Stimulated activated CD4-positive, alpha-beta T cell treated with anti-CD3 and anti-CD28 coated beads, Interleukin-12 subunit alpha, Interleukin-12 subunit beta, amount 100 ng/mL, for 4 hours (primary cell): ENCODE measurements at regions not wholly inside any gene's neighbourhood (a gene's known extent, or its start where the extent isn't known, plus 50 kb on each side); places are given as distances from the start of the nearest gene placed in this dataset.
"Not testable (repeated sequence)": the region's sequence is repeated elsewhere in the genome, so short reads cannot be mapped to it uniquely, and the experiment has no call there.

Source experiments
- DNase-seq: peaks from one replicate; pipeline ENCODE4 v3.0.0-alpha.2; 2020

- no peak for DNase-seq
Measured at GRCh38 chr6:6993503-6994237, 114.1 kb upstream of the RREB1 start.

GRCh38 chr6:6994796-6995195 lies 113.0 kb upstream of the RREB1 start:
- no peak for DNase-seq

- DNase-seq = no peak
Measured at GRCh38 chr6:6995328-6995727, 112.4 kb upstream of the RREB1 start.

GRCh38 chr6:6996124-6996523 lies 111.6 kb upstream of the RREB1 start:
- DNase-seq = no peak

- DNase-seq = no peak
Measured at GRCh38 chr6:6997263-6998193, 110.2 kb upstream of the RREB1 start.

GRCh38 chr6:6998194-6998569 lies 109.6 kb upstream of the RREB1 start:
- no peak for DNase-seq

GRCh38 chr6:7000825-7001777 lies 106.7 kb upstream of the RREB1 start:
- DNase-seq = no peak

GRCh38 chr6:7003041-7003440 lies 104.7 kb upstream of the RREB1 start:
- no peak for DNase-seq

GRCh38 chr6:7004581-7005297 lies 103.0 kb upstream of the RREB1 start:
- DNase-seq = no peak

- DNase-seq = no peak
Measured at GRCh38 chr6:7006515-7007191, 101.1 kb upstream of the RREB1 start.

- DNase-seq = no peak
Measured at GRCh38 chr6:7008451-7008988, 99.2 kb upstream of the RREB1 start.

GRCh38 chr6:7016226-7016625 lies 91.5 kb upstream of the RREB1 start:
- no peak for DNase-seq

GRCh38 chr6:7021301-7021700 lies 86.5 kb upstream of the RREB1 start:
- DNase-seq = no peak

- no peak for DNase-seq
Measured at GRCh38 chr6:7025861-7026260, 81.9 kb upstream of the RREB1 start.

- not testable (repeated sequence) for DNase-seq
Measured at GRCh38 chr6:7028963-7029362, 78.8 kb upstream of the RREB1 start.

GRCh38 chr6:7030968-7031367 lies 76.8 kb upstream of the RREB1 start:
- DNase-seq = not testable (repeated sequence)

GRCh38 chr6:7033202-7033601 lies 74.6 kb upstream of the RREB1 start:
- no peak for DNase-seq

- DNase-seq = no peak
Measured at GRCh38 chr6:7034055-7034454, 73.7 kb upstream of the RREB1 start.

GRCh38 chr6:7035837-7036249 lies 71.9 kb upstream of the RREB1 start:
- DNase-seq = no peak

GRCh38 chr6:7041511-7042026 lies 66.2 kb upstream of the RREB1 start:
- no peak for DNase-seq

- DNase-seq = no peak
Measured at GRCh38 chr6:7042056-7042653, 65.6 kb upstream of the RREB1 start.
